Activated CD8-positive, alpha-beta T cell treated with anti-CD3 and anti-CD28 coated beads, Interleukin-2, amount 10 ng/mL, durations not matched to agents 7 days and 5 days (primary cell): ENCODE measurements at regions not wholly inside any gene's neighbourhood (a gene's known extent, or its start where the extent isn't known, plus 50 kb on each side); places are given as distances from the start of the nearest gene placed in this dataset.

Source experiments
- ATAC-seq: fragments of 150-1000 bp; cut with Tn5 transposase; one replicate; pipeline ENCODE4 v1.10.0; 2021; ENCODE audit warnings: moderate library complexity
- CTCF ChIA-PET: fragments of 350-600 bp; sonication (Branson Sonifier 250); formaldehyde crosslinking; loops from one replicate; lab custom pipeline; 2021; ENCODE audit warnings: antibody characterized with exemption; lab: Charles Lee
- POLR2A ChIA-PET: fragments of 350-600 bp; sonication (Branson Sonifier 250); formaldehyde crosslinking; loops from one replicate; lab custom pipeline; 2021; ENCODE audit warnings: antibody characterized with exemption; lab: Charles Lee
- DNase-seq: peaks from one replicate; pipeline ENCODE4 v3.0.0-alpha.2; 2020
- H3K27ac Mint-ChIP-seq: one replicate; pipeline ENCODE4 v1.8.0; 2021; ENCODE audit warnings: mild to moderate bottlenecking, mixed read lengths
- H3K27me3 Mint-ChIP-seq: one replicate; pipeline ENCODE4 v1.8.0; 2021; ENCODE audit warnings: low read depth, mixed read lengths
- H3K36me3 Mint-ChIP-seq: one replicate; pipeline ENCODE4 v1.8.0; 2021; ENCODE audit warnings: low read depth, mixed read lengths
- H3K4me1 Mint-ChIP-seq: one replicate; pipeline ENCODE4 v1.8.0; 2021; ENCODE audit warnings: low read depth, mixed read lengths
- H3K4me3 Mint-ChIP-seq: one replicate; pipeline ENCODE4 v1.8.0; 2021; ENCODE audit warnings: mild to moderate bottlenecking, mixed read lengths
- H3K9me3 Mint-ChIP-seq: one replicate; pipeline ENCODE4 v1.8.0; 2022; ENCODE audit warnings: mixed read lengths; ENCODE audit not compliant: insufficient read depth

GRCh38 chr15:95600367-95600766, 730.1 kb upstream of the NR2F2 start:
- H3K27ac Mint-ChIP-seq, result no peak overlapping the region
- POLR2A ChIA-PET, result no interaction called here

GRCh38 chr15:95600884-95601283, 729.6 kb upstream of the NR2F2 start:
- DNase-seq (no peak), ATAC-seq (no peak)
- Mint-ChIP-seq H3K27me3 (peaks cover 3% of the 10 kb centered on the region), H3K4me1 (no peaks in the 10 kb centered on the region), H3K36me3 (no peaks in the 10 kb centered on the region), H3K27ac (no peak overlapping the region), H3K4me3 (no peak overlapping the region), H3K9me3 (no peaks in the 10 kb centered on the region)
- ChIA-PET CTCF (interaction anchor here (1.1 kb wide), 1 partner anchor 341 kb away, joined by 3 read pairs; no protein-coding TSS in a partner anchor), POLR2A (no interaction called here)

More at GRCh38 chr15:95600367-95600766, 730.1 kb upstream of the NR2F2 start:
- Mint-ChIP-seq H3K36me3 (no peaks in the 10 kb centered on the region), H3K9me3 (no peaks in the 10 kb centered on the region), H3K4me3 (no peak overlapping the region), H3K27me3 (peaks cover 3% of the 10 kb centered on the region), H3K4me1 (no peaks in the 10 kb centered on the region)
- CTCF ChIA-PET, result interaction anchor here (1.1 kb wide), 1 partner anchor 341 kb away, joined by 3 read pairs; no protein-coding TSS in a partner anchor
- DNase-seq (no peak), ATAC-seq (no peak)

DNA sequence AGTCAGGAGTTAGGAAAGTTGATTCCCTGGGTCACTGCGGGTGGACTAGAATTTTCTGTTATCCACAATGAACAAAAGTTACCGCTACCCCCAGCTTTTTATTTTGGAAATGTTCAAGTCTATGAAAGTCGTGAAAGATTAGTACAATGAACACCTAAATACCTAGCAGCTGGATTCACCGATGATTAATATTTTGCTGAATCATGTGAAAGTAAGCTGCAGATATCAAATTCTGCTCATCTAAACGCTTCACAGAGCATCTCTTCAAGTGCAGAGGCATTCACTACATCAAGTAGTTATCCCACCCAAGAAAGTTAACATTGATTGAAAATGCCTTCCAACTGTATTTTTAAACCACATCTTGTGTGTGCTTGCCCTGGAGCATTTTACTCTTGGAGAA, 729.0 kb upstream of the NR2F2 start:
- no peaks in the 10 kb centered on the region for H3K4me1 Mint-ChIP-seq
- H3K4me3 Mint-ChIP-seq, result no peak overlapping the region
- peaks cover 3% of the 10 kb centered on the region for H3K27me3 Mint-ChIP-seq
- DNase-seq (no peak), ATAC-seq (no peak)
- CTCF ChIA-PET, result interaction anchor here (1.1 kb wide), 1 partner anchor 342 kb away, joined by 3 read pairs; no protein-coding TSS in a partner anchor
- POLR2A ChIA-PET, result no interaction called here
- H3K9me3 Mint-ChIP-seq, result no peaks in the 10 kb centered on the region
- no peak overlapping the region for H3K27ac Mint-ChIP-seq
- H3K36me3 Mint-ChIP-seq, result no peaks in the 10 kb centered on the region

GRCh38 chr15:95603802-95604201, 726.7 kb upstream of the NR2F2 start:
- POLR2A ChIA-PET, result no interaction called here
- no peak overlapping the region for H3K4me3 Mint-ChIP-seq
- peaks cover 3% of the 10 kb centered on the region for H3K27me3 Mint-ChIP-seq
- CTCF ChIA-PET, result no interaction called here
- DNase-seq (no peak), ATAC-seq (no peak)
- H3K36me3 Mint-ChIP-seq, result no peaks in the 10 kb centered on the region
- H3K27ac Mint-ChIP-seq, result no peak overlapping the region
- no peaks in the 10 kb centered on the region for H3K9me3 Mint-ChIP-seq
- H3K4me1 Mint-ChIP-seq, result no peaks in the 10 kb centered on the region

- H3K36me3 Mint-ChIP-seq, result no peaks in the 10 kb centered on the region
- no peaks in the 10 kb centered on the region for H3K4me1 Mint-ChIP-seq
- H3K4me3 Mint-ChIP-seq, result no peak overlapping the region
- ChIA-PET CTCF (no interaction called here), POLR2A (no interaction called here)
- no peak for ATAC-seq
- H3K27ac Mint-ChIP-seq, result no peak overlapping the region
- H3K9me3 Mint-ChIP-seq, result no peaks in the 10 kb centered on the region
- peaks cover 3% of the 10 kb centered on the region for H3K27me3 Mint-ChIP-seq
- DNase-seq, result no peak
These were observed 725.9 kb upstream of the NR2F2 start for GRCh38 chr15:95604634-95605036.

DNA sequence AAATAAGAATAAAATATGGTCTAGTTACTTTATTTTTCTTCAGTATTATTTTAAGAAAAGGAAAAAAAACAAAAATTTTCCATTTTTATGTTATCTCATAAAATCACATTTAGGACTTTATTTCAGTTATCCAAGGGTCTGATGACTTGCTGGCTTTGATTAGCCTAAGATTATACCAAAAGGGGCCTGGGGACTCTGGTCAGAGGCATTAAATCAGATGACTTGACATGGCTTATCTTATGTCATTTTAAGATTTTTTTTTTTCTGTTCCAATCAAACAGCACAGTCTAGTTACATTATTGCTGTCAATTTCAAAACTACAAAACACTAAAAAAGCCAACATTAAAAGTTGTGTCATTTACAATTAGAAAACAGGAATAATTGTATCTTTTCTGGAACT, 725.4 kb upstream of the NR2F2 start:
- ChIA-PET CTCF (no interaction called here), POLR2A (no interaction called here)
- Mint-ChIP-seq H3K27ac (no peak overlapping the region), H3K27me3 (peaks cover 2% of the 10 kb centered on the region), H3K4me1 (no peaks in the 10 kb centered on the region), H3K36me3 (no peaks in the 10 kb centered on the region), H3K9me3 (no peaks in the 10 kb centered on the region), H3K4me3 (no peak overlapping the region)
- ATAC-seq (no peak), DNase-seq (no peak)

DNA sequence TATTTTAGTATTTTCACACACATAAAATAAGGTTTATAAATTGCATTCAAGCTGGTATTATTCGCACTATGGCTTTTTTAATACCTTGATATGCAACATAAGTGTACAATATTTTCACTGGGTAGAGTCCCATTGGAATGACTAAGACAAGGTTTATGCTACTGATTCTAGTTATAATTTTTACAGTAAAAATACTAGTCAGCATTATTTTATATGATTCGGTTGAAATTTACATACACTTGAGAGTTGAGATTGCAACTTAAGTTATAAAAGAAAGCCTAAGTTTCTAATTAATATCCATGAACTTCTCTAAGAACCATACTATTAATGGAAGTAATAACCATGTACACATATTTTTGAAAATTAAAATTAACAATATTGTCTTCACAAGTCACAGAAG, 723.9 kb upstream of the NR2F2 start:
- ChIA-PET POLR2A (no interaction called here), CTCF (no interaction called here)
- no peaks in the 10 kb centered on the region for H3K36me3 Mint-ChIP-seq
- no peaks in the 10 kb centered on the region for H3K4me1 Mint-ChIP-seq
- no peaks in the 10 kb centered on the region for H3K9me3 Mint-ChIP-seq
- no peaks in the 10 kb centered on the region for H3K27me3 Mint-ChIP-seq
- H3K4me3 Mint-ChIP-seq, result no peak overlapping the region
- DNase-seq (no peak), ATAC-seq (no peak)
- H3K27ac Mint-ChIP-seq, result no peak overlapping the region

GRCh38 chr15:95608371-95608770, 722.1 kb upstream of the NR2F2 start:
- ATAC-seq (no peak), DNase-seq (no peak)
- CTCF ChIA-PET, result interaction anchor here (1.0 kb wide), 1 partner anchor 10 kb away, joined by 3 read pairs; no protein-coding TSS in a partner anchor
- no peaks in the 10 kb centered on the region for H3K36me3 Mint-ChIP-seq
- H3K9me3 Mint-ChIP-seq, result no peaks in the 10 kb centered on the region
- POLR2A ChIA-PET, result no interaction called here
- H3K4me1 Mint-ChIP-seq, result no peaks in the 10 kb centered on the region
- H3K27me3 Mint-ChIP-seq, result no peaks in the 10 kb centered on the region
- no peak overlapping the region for H3K4me3 Mint-ChIP-seq
- no peak overlapping the region for H3K27ac Mint-ChIP-seq

- H3K4me3 Mint-ChIP-seq, result no peak overlapping the region
- CTCF ChIA-PET, result interaction anchor here (1.0 kb wide), 1 partner anchor 10 kb away, joined by 3 read pairs; no protein-coding TSS in a partner anchor
- H3K9me3 Mint-ChIP-seq, result no peaks in the 10 kb centered on the region
- no peaks in the 10 kb centered on the region for H3K4me1 Mint-ChIP-seq
- POLR2A ChIA-PET, result no interaction called here
- no peak overlapping the region for H3K27ac Mint-ChIP-seq
- DNase-seq, result no peak
- H3K27me3 Mint-ChIP-seq, result no peaks in the 10 kb centered on the region
- ATAC-seq, result no peak
- H3K36me3 Mint-ChIP-seq, result no peaks in the 10 kb centered on the region
These were observed 721.4 kb upstream of the NR2F2 start for GRCh38 chr15:95609096-95609495.

DNA sequence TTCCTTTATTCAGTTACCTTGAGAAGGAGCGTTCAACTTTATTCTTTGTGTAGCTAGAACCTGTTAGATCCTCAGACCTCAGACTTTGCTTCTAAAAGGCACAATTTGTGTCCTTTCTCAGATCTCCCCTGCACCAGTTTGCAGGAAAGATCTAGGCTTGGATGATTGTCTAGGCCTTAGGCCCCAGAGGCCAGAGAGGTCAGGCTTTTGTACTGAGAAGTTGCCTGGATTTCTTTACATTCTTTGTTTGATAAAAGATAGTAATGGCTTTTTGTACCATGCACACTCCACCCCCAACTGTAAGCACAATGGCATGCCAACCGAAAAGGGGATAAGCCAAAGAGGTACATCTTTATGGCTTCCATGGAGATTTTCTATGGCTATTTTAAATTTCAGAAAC, 719.6 kb upstream of the NR2F2 start:
- ChIA-PET CTCF (no interaction called here), POLR2A (no interaction called here)
- Mint-ChIP-seq H3K27ac (no peak overlapping the region), H3K9me3 (no peaks in the 10 kb centered on the region), H3K4me3 (no peak overlapping the region), H3K36me3 (no peaks in the 10 kb centered on the region), H3K4me1 (no peaks in the 10 kb centered on the region), H3K27me3 (peaks cover under 1% of the 10 kb centered on the region)
- ATAC-seq, result no peak
- DNase-seq, result no peak

DNA sequence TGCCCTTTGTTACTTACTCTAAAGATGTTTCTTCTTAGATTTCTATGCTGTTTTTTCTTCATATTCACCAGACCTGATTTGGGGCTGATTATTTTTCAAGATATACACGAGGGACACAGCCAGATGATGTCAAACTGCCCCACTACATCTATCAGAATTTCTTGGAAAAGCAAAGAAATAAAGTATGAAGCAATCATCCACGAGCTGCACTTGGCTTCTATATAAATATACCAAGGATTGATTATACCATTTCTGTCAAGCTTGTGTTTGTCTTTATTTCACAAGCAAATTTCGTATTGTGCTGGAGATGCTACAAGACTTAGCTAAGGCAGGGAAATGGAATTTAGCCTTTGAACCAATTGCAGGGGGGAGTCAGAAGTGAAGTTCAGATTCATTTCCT, 715.1 kb upstream of the NR2F2 start:
- ChIA-PET POLR2A (no interaction called here), CTCF (no interaction called here)
- no peaks in the 10 kb centered on the region for H3K36me3 Mint-ChIP-seq
- H3K9me3 Mint-ChIP-seq, result no peaks in the 10 kb centered on the region
- DNase-seq (no peak), ATAC-seq (no peak)
- no peak overlapping the region for H3K4me3 Mint-ChIP-seq
- H3K4me1 Mint-ChIP-seq, result no peaks in the 10 kb centered on the region
- H3K27ac Mint-ChIP-seq, result no peak overlapping the region
- peaks cover 3% of the 10 kb centered on the region for H3K27me3 Mint-ChIP-seq

DNA sequence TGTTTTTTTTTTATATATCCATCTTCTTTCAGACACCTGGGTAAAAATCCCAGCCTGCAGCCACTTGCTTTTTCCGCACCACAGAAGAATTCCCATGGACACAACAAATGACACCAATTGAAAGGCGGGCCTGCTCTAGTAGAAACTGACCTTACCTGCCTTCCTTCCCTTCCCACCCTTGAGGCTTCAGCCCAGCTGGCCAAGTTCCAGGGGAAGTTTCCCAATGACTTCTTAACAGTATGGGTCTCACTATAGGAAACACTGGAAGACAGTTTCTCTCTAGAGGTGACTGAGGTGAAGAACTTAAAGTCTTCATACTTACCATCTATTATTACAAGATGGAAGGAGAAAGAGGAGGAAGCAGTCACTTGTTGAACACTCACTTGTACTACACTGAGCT, 714.2 kb upstream of the NR2F2 start:
- Mint-ChIP-seq H3K27me3 (peaks cover 3% of the 10 kb centered on the region), H3K27ac (no peak overlapping the region), H3K9me3 (no peaks in the 10 kb centered on the region), H3K36me3 (no peaks in the 10 kb centered on the region), H3K4me1 (peaks cover 7% of the 10 kb centered on the region), H3K4me3 (no peak overlapping the region)
- ChIA-PET POLR2A (interaction anchor here (0.6 kb wide), 1 partner anchor 73 kb away, joined by 4 read pairs; no protein-coding TSS in a partner anchor), CTCF (no interaction called here)
- no peak for DNase-seq
- ATAC-seq, result no peak
